HG03521 (cell line): ENCODE measurements at regions not wholly inside any gene's neighbourhood (a gene's known extent, or its start where the extent isn't known, plus 50 kb on each side); places are given as distances from the start of the nearest gene placed in this dataset.
"Not testable (repeated sequence)": the region's sequence is repeated elsewhere in the genome, so short reads cannot be mapped to it uniquely, and the experiment has no call there.

Source experiments
- ATAC-seq: cut with Tn5 transposase; IDR thresholded peaks from one replicate; pipeline ENCODE4 v1.9.1; 2021; ENCODE audit warnings: mild to moderate bottlenecking, moderate library complexity; ENCODE audit not compliant: unreplicated experiment

DNA sequence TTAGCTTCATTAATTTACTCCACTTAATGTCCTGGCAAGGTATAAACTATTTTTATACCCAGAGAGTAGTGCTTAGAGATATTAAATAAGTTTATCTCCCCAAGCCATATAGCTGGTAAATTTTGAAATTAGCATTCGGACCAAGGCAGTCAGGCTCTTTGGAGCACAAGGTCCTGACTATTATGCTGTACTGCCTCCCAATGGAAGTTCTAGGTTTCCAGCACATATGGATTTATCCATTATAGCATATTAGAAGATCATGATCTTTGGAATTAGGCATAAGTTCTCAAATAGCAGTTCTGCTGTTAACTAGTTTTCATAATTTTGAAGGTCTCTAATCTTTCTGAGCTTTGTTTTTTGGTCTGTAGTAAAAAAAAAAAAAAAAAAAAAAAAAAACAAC, 835.3 kb upstream of the EPHA7 start:
- ATAC-seq = no peak

DNA sequence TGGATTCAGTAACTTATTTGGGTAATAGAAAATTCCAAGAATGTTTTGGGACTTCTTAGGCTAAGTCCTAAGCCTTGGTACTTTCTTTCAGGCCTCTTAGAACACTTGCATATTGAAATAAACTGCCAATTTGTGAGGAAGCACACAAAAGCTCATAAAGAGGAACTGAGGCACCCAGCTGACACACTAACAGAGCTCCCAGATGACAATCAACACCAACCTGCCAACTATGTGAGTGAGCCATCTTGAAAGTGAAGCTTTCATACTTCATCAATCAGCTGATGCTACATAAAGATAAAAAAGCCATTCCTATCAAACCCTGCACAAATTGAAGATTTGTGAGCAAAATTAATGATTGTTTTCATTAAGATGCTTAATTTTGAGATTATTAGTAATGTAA, 832.5 kb upstream of the EPHA7 start:
- no peak for ATAC-seq

DNA sequence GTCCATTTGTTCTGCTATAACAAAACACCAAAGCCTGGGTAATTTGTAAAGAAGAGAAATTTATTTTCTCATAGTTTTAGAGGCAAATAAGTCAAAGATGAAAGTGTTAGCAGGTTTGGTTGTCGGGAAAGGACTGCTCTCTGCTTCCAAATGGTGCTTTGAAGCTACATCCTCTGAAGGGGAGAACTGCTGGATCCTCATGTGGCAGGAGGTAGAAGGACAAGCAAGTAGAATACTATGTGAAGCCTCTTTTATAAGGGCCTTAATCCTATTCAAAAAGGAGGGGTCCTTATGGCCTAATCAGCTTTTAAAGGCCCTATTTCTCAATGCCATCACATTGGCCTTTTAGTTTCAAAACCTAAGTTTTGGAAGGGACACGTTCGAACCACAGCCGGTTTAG, 826.0 kb upstream of the EPHA7 start:
- ATAC-seq = no peak

DNA sequence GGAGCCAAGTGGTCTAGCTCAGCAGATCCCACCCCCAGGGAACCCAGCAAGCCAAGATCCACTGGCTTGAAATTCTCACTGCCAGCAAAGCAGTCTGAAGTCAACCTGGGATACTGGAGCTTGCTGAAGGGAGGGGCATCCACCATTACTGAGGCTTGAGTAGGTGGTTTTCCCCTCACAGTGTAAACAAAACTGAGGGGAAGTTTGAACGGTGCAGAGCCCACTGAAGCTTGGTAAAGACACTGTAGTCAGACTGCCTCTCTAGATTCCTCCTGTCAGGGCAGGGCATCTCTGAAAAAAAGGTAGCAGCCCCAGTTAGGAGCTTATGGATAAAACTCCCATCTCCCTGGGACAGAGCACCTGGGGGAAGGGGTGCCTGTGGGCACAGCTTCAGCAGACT, 819.5 kb upstream of the EPHA7 start:
- no peak for ATAC-seq

DNA sequence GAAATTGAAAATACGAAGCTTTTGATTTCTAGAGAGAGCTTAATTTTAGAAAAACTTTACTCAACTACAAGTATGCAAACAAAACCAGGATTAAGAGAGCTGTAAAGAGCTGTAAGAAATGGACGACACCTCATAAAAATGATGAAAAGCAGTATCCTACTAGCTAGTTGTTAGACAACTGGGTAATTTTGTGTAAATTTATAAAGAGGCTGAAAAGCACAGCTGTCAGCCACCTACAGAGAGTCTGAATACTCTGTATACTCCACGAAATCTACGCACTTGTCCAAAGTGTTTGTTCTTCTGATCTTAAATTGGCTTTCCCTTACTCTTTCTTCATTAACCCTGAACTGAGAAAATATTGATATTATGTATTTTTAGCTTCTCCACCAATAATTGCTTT, 808.4 kb upstream of the EPHA7 start:
- ATAC-seq = no peak

DNA sequence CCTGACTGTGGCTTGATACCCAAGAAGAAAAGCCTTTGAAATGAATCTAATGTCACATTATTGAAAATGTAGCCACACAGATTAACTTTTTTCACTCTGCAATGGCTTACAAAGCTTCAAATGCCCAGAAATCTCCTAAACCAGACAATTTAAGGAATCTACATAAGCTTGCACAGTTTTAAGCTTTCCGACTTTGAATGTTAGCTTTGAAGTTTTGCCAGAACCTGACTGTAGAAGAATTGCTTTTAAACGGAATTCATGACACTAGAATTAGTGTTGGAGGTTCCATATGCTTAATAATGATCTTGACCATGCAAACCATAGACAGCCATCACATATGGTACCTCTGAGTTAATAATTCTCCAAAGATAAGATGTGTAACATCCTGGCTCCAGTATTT, 798.5 kb upstream of the EPHA7 start:
- no peak for ATAC-seq

DNA sequence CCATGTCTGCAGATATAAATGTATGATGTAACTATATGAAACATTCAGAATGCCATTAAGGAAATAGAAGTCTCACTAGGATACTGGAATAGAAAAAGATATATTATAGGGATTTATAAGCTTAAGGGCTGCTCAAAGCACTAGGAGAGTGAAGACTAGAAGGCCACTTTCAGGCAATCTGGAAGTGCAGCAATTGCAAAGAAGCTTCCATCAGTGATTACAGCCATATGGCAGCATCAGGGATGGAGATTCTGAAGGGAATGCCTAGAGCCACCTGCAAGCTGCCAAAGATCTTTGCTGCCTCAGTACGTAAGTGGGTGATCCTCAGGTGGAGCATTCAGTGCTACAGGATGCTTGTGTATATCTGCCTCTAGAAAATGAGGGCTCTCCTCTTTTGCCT, 796.2 kb upstream of the EPHA7 start:
- no peak for ATAC-seq

DNA sequence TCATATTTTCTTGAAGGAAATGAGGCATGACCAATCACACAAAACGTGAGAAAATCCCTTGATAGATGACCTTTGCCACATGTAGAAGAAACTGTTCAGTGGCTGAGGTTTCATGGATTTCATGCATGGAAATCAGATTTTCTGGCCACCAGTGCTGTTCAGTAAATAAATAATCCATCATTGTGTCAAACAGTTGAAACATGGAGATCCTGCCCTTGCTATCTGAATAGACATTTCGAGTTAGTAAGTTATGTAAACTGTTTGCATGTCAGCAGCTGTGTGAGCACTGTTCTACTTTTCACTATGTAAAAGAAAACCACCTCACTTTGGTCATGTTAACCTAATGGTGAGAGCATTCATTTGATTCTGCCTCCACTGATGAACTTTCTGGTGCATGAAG, 793.9 kb upstream of the EPHA7 start:
- no peak for ATAC-seq

DNA sequence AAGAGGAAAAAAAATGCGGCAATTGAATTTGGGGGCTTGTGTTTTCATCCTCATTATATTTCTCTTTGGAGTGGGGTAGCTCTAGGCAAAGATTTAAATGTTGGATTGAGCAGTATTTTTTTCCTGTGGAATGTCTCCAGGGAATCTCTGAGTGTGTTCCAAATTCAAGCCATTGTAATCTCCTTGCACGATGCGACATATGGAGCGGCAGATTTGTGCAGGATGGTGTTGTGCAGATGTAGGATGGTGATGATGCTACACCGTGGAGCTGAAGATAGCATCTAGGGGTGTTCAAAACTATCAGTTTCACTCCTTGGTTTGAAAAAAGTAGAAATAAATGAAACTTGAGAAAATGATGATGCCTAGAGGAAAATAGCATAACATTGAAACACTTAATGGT, 777.5 kb upstream of the EPHA7 start:
- ATAC-seq = no peak

DNA sequence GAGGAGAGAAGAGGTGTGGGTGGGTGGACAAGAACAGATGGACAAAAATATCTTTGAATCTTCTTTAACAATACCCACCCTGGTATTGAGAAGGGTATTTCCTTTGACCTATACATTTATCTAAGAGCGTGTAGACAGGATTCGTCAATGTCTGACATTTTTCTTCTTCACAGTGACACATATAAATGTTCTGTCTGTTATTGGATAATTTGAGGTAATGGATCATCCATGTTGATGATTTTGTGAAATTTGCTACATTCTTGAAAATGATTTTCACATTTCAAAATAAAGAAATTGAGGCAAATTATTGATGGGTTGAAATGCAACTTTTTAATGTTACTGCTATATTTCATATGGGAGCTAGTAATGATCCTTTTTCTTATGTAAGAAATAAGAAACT, 770.7 kb upstream of the EPHA7 start:
- no peak for ATAC-seq

DNA sequence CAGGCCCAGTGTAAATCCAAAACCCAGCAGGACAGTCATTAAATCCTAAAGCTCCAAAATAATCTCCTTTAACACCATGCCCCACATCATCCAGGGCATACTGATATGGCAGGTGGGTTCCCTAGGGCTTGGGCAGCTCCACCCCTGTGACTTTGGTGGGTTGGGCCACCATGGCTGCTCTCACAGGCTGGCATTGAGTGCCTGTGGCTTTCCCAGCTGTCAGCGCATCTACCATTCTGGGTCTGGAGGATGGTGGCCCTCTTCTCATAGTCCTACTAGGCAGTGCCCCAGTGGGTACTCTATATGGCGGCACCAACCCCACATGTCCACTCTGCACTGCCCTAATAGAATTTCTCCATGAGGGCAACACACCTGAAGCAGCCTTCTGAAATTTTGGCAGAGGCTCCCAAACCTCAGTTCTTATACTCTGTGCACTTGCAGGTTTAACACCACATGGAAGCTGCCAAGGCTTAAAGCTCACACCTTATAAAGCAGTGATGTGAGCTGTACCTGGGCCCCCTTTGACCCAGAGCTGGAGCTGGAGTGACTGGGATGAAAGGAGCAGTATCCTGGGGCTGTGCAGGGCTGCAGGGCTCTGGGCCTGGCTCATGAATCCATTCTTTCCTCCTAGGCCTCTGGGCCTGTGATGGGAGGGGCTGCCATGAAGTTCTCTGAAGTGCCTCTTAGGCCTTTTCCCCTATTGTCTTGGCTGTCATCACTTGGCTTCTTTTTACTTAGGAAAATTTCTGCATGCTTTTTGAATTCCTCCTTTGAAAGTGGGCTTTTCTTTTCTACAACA, 765.5 kb upstream of the EPHA7 start:
- ATAC-seq = no peak

DNA sequence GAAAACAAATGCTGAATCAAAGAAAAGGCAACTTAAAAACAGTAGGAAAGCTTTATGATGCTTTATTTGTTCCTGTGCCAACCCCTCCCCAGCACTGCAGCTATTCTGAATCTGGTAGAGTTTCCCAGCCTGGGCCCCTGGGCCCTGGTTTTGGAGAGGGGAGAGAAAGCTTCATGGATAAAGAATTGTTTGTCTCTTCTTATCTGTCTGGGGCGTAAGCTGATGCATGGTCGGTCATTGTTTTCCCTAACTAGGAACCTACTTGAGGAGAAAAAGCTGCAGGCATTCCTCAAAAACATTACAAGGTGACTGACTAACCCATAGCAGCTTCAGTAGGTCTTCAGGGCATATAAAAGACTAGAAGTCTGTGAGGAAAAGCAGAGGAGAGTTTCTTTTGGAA, 758.1 kb upstream of the EPHA7 start:
- ATAC-seq = no peak

DNA sequence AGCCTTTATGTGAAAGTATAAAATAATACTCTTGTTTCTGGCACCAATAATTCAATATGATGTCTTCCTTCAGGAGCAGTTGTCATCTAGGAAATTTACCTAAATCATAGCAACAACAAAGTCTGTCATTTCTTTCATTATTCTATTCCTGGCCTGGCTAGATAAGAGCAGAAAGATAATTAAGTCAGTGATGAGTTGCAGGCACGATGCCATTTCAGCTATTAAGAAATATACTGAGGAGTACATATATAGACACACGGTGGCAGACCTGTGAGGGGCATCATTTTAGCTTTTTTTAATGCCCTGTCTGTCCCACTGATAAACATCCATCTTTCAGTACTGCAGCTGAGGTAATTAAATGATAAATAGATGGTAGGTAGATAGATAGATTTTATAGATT, 756.1 kb upstream of the EPHA7 start:
- no peak for ATAC-seq

DNA sequence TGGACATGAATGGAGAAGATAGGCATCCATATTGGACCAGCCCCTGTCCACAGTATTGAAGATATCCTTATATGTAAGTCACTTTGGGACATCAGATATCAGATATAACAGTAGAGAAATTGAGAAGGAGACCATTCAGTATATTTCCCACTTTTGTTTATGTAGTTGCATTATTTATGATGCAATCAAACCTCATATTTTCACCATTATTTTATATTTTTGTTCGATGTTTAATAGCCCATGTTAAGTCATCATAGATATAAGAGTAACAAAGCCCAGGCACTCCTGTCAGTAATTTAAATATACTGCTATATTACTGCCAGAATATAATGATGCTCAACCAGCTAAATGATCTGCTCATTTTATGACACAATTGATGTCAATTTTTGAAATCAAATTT, 744.5 kb upstream of the EPHA7 start:
- no peak for ATAC-seq

DNA sequence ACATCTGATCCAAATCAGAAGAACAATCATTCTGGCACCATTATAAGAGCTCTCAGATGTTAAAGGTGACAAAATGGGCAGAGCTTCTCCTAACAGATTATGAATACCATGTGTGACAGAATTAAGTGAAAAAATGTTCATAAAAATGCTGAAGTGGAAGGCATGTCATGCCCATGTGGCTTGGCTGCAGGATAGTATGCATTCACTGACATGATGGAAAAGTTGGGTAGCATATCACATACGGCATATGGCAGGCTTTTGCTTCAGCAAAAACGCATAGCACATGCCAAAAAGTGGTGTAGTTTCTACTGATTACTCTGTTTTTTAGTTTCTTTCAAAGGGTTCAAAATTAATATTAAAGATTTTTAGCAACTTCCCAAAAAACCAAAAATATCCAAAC, 731.5 kb upstream of the EPHA7 start:
- no peak for ATAC-seq

DNA sequence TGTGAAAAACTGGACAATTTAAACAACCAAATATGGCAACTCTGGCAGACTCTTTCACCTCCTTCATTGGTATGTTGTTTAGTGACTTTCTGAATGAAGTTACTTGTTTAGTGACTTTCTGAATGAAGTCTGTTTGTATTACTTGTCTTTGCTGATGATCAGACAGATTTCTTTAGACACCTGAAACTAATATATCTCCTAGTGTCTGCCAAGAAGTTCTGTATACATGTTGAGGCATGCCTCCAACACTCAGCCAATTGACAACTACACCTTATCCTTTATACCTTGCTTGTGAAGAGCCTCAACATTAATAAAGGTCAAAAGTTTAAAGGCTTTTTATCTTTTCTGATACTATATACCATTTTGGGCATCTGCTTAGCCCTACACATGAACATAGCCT, 725.4 kb upstream of the EPHA7 start:
- ATAC-seq = no peak

DNA sequence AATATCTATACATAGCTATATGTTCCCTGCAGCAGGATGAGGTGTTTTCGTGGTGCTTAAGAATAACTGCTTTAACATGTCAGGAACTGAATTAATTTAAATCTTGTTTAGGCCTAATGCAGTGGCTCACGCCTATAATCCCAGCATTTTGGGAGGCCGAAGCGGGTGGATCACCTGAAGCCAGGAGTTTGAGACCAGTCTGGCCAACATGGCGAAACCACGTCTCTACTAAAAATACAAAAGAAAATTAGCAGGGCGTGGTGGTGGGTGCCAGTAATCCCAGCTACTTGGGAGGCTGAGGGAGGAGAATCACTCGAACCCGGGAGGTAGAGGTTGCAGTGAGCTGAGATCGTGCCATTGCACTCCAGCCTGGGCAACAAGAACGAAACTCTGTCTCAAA, 717.8 kb upstream of the EPHA7 start:
- not testable (repeated sequence) for ATAC-seq

DNA sequence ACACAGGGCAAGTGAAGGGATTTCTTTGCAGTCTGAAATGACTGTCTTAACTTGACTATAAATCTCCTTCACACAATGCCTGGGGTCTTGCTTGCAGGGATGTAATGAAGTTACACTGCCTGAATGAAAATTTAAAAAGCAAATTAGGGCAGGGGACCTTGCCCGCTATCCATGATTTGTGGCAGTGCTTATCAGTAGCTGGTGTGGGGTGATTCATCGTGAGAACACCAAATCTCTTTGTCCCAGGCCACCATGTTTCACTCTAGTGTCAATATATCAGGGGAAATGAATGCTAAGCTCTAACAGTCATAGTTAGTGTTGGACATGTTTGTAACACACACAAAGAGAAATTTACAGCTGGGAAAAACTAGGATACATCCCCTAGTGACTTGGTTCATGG, 713.7 kb upstream of the EPHA7 start:
- ATAC-seq = no peak

DNA sequence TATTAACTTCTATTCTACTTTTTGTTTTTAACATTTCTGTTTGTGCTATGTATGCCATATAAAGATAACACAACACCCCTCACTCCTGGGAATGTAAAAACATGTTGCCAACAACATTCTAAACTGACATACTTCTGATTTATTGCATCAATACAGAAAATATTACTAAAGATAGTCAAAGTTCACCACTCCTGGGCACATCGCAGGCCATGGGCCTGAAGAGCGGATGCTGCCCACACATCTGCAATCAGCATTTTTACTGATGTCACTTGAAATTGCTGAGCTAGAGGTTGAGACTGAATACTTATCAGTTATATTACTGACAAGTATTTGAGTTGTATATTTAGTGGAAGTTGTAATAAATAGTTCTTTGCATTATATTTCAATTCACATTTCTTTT, 711.9 kb upstream of the EPHA7 start:
- ATAC-seq = no peak

DNA sequence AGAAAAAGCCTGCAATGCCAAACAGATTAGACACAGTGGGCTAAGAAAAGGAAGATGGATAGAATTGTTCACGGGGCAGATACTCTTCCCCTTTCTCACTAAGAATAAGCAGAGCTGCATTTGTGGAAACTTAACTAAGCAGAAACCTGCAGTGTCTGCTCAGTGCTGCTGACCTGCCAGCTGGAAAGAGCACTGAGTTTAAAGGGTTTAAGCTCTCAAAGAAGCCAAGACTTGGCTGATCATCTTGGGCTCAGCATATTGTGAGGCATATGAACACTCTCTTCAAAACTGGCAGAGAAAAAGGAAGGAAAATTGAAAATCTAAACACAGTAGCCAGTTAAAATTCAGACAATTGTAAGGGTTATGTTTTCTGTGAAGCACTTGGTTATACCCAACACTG, 711.1 kb upstream of the EPHA7 start:
- ATAC-seq = no peak

DNA sequence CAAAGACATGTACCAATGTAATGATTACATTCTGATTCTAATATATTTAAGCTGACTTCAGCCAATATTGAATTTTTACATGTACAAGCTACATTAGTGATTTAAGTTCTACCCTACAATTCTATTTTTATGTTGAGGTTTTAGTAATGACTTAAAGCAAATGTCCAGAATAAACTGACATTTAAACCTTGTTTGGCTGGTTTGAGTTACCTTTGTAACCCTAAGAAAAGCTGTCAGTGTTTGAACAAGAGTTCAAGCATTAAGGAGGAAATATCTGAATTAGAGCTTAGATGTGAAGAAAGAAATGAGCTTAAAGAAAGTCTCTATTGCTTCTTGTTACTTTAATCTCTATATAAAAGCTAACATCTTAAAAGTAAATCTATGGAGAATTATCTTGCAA, 710.6 kb upstream of the EPHA7 start:
- ATAC-seq = no peak

DNA sequence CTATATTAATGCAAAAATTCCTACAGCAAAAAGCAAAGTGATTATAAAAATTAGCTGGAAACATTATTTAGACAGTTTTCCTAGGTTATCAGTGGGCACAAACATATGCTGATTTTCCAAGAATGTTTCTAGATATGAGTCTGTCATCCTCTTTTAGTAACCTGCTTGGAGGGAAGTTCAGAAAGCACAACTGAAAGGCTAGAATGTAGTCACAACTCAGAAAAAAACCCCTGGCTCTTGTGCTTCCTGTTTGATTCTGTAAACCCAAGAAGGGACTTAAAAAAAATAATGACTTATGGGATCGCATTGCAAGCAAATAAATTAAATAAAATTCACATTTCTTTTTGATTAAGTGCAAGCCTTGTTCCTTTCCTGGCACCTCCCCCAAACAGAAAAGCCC, 708.4 kb upstream of the EPHA7 start:
- ATAC-seq = no peak

DNA sequence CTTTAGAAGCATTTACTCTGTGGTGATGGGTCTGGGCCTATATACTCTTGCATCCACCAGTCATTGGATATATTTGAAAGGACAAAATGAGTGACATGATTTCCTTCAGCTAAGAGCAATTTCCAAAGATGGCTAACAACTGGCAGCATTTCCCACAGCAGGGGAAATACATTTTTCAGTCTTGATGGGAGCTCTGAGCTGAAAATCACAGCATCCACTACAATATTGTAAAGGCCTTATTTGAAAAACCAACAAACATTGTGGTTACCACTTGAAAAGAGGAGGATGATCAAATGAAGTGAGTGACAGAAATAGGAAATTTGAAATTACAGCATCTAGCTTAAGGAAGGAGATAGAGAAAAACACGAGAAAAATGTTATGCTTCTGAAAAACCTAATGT, 705.0 kb upstream of the EPHA7 start:
- no peak for ATAC-seq
